ENCODE measurements at regions not wholly inside any gene's neighbourhood (a gene's known extent, or its start where the extent isn't known, plus 50 kb on each side); places are given as distances from the start of the nearest gene placed in this dataset.

DNA sequence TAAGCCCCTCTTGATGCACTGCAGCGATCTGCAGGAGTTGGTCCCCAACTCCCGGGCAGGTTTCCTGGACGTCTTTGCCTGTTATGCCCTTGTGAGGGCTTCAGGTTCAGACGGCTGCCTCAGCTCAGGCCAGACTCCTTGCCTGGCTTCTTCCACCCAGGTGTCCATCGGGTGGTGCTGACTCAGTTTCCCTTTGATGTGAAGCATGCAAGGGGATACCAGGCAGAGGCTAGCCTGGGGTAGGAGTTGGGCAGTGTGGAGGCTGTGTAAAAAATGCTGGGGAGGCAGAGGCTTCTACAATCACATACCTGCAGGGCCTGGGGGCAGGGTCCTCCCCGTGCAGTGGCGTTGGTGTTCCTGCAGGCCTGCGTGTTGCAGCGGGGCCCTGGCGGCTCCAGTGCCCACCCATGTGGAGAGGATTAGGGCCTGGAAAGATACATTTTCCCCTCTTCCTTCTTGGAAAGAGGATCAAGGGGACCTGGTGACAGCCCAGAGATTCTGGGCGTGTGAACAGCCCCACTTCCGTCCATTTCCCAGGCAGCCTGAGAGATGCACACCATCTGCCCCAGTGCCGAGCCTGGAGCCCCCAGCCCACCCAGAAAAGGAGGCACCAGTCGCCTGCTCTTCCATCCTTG lies 338.3 kb downstream of the DYSF start:
- DNase-seq (ENCODE audit: low read depth, low spot score) = no peak
- Histone ChIP-seq H3K4me3 (ENCODE audit: low read length) (no peak overlapping the region), H3K9me3 (ENCODE audit: control insufficient read depth, insufficient read depth, low read length) (no peaks in the 10 kb centered on the region), H3K27ac (ENCODE audit: low read length) (no peak overlapping the region), H3K27me3 (ENCODE audit: control insufficient read depth, insufficient read depth, low read length) (no peaks in the 10 kb centered on the region), H3K36me3 (ENCODE audit: control insufficient read depth, insufficient read depth, low read length) (no peaks in the 10 kb centered on the region), H3K4me1 (ENCODE audit: control insufficient read depth, insufficient read depth, low read length) (no peaks in the 10 kb centered on the region)
- WGBS (ENCODE audit: insufficient coverage, insufficient read length) = no CpG with 5 or more reads among the region's 14 CpGs

DNA sequence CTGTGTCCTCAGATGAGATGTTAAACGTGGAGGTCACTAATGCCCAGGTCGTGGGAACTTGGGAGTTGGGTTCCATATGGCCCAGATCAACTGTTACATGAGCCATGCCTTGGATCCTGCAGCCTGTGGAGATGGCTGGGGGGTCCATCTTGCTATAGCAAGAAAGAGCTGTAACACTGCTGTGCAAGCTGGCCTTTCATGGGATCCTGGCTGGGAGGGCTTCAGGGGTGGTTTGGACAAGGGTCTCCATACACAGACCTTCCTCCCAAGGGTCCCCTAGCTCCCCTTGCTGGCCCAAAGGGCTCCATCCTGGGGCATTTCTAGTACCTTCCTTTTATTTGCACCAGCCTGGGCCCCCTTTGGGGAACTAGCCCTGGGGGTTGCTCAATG lies 337.7 kb downstream of the DYSF start:
- no peak overlapping the region for H3K4me3 ChIP-seq (ENCODE audit: low read length)
- WGBS (ENCODE audit: insufficient coverage, insufficient read length) = no CpG with 5 or more reads among the region's 2 CpGs
- no peaks in the 10 kb centered on the region for H3K27me3 ChIP-seq (ENCODE audit: control insufficient read depth, insufficient read depth, low read length)
- H3K36me3 ChIP-seq (ENCODE audit: control insufficient read depth, insufficient read depth, low read length) = no peaks in the 10 kb centered on the region
- no peak for DNase-seq (ENCODE audit: low read depth, low spot score)
- H3K9me3 ChIP-seq (ENCODE audit: control insufficient read depth, insufficient read depth, low read length) = no peaks in the 10 kb centered on the region
- no peak overlapping the region for H3K27ac ChIP-seq (ENCODE audit: low read length)
- H3K4me1 ChIP-seq (ENCODE audit: control insufficient read depth, insufficient read depth, low read length) = no peaks in the 10 kb centered on the region

DNA sequence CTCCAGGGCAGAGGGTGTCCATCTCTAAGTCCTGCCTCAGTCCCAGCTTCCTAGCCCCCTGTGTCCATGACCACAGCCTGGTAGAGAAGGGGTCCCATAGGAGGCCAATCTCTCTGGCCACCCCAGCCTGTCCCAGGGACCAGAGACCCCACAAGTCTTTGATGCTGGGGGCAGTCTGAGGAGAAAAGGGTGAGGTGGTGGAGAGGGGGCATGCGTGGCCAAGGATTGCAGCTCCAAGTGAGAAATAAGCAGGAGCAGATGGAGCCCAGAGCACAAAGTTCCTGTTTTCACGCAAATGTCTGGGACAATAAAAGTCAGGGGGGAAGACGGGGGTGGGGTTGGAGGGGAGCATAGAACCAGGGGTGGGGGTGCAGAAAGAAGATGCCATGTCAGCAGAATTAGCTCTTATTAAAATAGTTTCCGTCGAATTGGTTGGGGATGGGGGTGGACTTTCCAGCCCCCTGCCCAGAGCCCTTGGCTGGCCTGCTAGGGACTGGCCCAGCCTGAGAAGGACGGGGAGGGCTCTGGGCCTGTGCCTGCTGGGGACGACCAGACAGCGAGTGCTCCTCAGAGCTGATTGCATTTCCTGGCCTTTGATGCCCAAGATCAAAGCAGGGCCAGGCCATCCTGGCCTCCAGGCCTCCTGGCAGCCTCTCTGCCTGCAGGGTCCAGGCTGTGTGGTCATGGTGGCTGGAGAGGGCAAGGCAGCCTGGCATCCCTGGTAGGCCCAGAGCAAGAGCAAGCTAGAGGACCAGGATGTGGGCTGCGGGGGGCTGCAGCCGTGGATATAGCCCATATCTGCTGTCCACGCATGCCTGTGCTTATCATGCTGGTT lies 337.1 kb downstream of the DYSF start:
- H3K27me3 ChIP-seq (ENCODE audit: control insufficient read depth, insufficient read depth, low read length) = no peaks in the 10 kb centered on the region
- WGBS (ENCODE audit: insufficient coverage, insufficient read length) = no CpG with 5 or more reads among the region's 11 CpGs
- no peaks in the 10 kb centered on the region for H3K4me1 ChIP-seq (ENCODE audit: control insufficient read depth, insufficient read depth, low read length)
- no peak overlapping the region for H3K4me3 ChIP-seq (ENCODE audit: low read length)
- H3K27ac ChIP-seq (ENCODE audit: low read length) = no peak overlapping the region
- H3K36me3 ChIP-seq (ENCODE audit: control insufficient read depth, insufficient read depth, low read length) = no peaks in the 10 kb centered on the region
- no peaks in the 10 kb centered on the region for H3K9me3 ChIP-seq (ENCODE audit: control insufficient read depth, insufficient read depth, low read length)
- no peak for DNase-seq (ENCODE audit: low read depth, low spot score)

DNA sequence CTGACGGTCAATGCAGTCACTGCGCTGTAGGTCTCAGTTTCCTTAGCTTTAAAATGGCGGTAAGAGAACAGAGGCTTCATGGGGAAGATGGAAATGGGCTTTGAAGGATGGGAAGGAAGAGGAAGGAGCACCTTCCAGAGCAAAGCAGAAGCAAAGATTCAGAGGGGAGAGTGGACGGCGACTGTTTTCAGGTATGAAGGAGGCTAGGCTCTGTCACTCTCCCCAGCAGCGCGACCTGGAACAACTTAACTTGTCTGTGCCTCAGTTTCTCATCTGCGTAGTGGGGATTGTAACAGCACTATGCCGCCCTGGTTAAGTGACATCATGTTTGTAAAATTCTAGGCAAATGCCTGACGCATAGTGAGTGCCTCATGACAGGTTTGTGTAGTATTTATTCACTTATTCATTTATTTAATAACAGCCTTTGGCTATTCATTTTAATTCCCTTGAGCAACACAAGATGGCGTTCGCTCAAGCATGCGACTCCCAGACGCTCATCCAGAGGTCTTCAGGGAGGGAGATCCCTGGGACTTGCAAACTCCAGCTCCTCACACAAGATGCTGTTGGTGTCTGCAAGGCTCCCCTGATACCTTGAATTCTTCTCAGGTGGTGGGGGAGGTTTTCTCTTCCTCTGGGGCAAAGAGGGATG lies 336.3 kb downstream of the DYSF start:
- no CpG with 5 or more reads among the region's 14 CpGs for WGBS (ENCODE audit: insufficient coverage, insufficient read length)
- Histone ChIP-seq H3K4me1 (ENCODE audit: control insufficient read depth, insufficient read depth, low read length) (no peaks in the 10 kb centered on the region), H3K27me3 (ENCODE audit: control insufficient read depth, insufficient read depth, low read length) (no peaks in the 10 kb centered on the region), H3K27ac (ENCODE audit: low read length) (no peak overlapping the region), H3K4me3 (ENCODE audit: low read length) (no peak overlapping the region), H3K9me3 (ENCODE audit: control insufficient read depth, insufficient read depth, low read length) (no peaks in the 10 kb centered on the region), H3K36me3 (ENCODE audit: control insufficient read depth, insufficient read depth, low read length) (no peaks in the 10 kb centered on the region)
- no peak for DNase-seq (ENCODE audit: low read depth, low spot score)

DNA sequence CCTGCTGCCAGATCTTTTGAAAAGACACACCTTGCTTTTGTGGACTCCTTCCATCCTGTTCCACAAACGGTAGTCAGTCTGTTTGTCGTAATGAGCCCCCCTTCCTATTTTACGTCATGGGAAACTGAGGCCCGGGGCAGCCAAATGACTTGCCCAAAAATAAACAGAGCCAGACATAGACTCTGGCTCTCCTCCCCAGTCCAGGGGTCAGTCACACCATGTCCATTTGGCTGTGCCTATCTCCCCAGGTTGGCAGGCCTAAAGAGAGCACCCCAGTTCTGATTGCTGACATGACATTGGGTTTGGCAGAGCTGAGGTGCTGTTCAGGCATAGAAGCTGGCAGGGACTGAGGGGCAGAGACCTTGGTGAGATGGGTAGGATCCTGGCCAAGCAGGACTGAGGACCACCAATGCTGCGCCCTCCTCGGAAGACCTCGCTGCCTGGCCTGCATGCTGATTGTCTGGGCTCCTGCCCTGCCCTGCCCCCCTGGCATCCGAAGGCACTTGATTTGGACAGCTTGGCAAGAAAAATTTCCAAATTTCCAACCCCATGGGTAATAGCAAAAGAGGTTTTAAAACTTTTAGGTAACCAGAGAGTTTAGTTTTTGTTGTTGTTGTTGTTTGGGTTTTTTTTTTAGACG lies 335.4 kb downstream of the DYSF start:
- no peaks in the 10 kb centered on the region for H3K36me3 ChIP-seq (ENCODE audit: control insufficient read depth, insufficient read depth, low read length)
- H3K9me3 ChIP-seq (ENCODE audit: control insufficient read depth, insufficient read depth, low read length) = no peaks in the 10 kb centered on the region
- no peak overlapping the region for H3K4me3 ChIP-seq (ENCODE audit: low read length)
- no peaks in the 10 kb centered on the region for H3K27me3 ChIP-seq (ENCODE audit: control insufficient read depth, insufficient read depth, low read length)
- H3K27ac ChIP-seq (ENCODE audit: low read length) = no peak overlapping the region
- no peaks in the 10 kb centered on the region for H3K4me1 ChIP-seq (ENCODE audit: control insufficient read depth, insufficient read depth, low read length)
- DNase-seq (ENCODE audit: low read depth, low spot score) = no peak
- WGBS (ENCODE audit: insufficient coverage, insufficient read length) = no CpG with 5 or more reads among the region's 9 CpGs

DNA sequence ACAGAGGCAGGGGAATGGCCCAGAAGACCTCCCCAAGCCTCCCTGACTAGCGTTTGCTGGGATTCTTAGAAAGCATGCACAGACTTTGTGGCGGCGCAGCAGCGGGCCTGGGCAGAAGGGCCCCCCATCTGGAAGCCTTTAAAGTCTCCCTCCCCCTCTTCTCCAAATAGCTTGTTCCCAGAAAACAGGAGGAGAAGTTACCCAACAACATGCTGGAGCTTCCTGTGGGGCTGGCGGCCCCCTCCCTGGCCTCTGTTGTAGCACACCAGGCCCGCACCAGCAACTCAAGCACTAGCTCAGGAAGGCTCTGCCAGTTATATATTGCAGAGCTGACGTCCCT lies 334.8 kb downstream of the DYSF start:
- no peaks in the 10 kb centered on the region for H3K4me1 ChIP-seq (ENCODE audit: control insufficient read depth, insufficient read depth, low read length)
- no peaks in the 10 kb centered on the region for H3K9me3 ChIP-seq (ENCODE audit: control insufficient read depth, insufficient read depth, low read length)
- H3K27me3 ChIP-seq (ENCODE audit: control insufficient read depth, insufficient read depth, low read length) = no peaks in the 10 kb centered on the region
- WGBS (ENCODE audit: insufficient coverage, insufficient read length) = no CpG with 5 or more reads among the region's 7 CpGs
- no peaks in the 10 kb centered on the region for H3K36me3 ChIP-seq (ENCODE audit: control insufficient read depth, insufficient read depth, low read length)
- H3K27ac ChIP-seq (ENCODE audit: low read length) = no peak overlapping the region
- no peak overlapping the region for H3K4me3 ChIP-seq (ENCODE audit: low read length)
- no peak for DNase-seq (ENCODE audit: low read depth, low spot score)

DNA sequence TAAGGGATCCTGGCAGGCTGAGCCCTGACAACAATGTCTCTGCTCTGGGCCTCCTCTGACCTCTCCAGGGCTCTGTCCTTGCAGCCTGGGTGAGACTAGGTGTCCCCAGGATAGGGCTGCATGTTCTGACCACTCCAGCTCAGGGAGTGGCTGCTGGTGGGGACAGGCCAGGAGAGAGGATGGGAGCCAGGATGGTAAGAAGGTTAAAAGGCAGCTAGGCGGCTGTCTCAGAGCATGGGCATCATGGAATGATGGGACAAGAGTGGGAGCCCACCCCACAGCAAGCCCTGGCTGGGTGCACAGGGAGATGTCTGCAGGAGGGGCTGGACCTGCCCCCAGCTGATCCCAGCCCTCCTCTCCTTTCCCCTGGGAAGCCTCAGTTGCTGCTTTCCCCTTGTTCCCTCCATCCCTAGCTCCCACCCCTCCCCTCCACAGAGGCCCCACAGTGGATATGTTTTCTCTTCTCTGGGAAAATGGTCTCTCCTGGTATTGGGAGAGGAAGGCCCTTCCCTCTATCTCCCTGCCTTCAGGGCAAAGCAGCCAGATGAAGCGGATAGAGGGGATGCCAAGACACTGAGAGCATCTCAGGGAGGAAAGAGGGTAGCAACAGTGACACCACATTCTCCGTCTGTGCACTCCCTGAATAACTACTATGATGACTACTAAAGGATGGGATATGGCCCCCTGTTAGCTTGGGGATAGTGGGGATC lies 334.3 kb downstream of the DYSF start:
- Histone ChIP-seq H3K27ac (ENCODE audit: low read length) (no peak overlapping the region), H3K4me1 (ENCODE audit: control insufficient read depth, insufficient read depth, low read length) (no peaks in the 10 kb centered on the region), H3K9me3 (ENCODE audit: control insufficient read depth, insufficient read depth, low read length) (no peaks in the 10 kb centered on the region), H3K27me3 (ENCODE audit: control insufficient read depth, insufficient read depth, low read length) (no peaks in the 10 kb centered on the region), H3K4me3 (ENCODE audit: low read length) (no peak overlapping the region), H3K36me3 (ENCODE audit: control insufficient read depth, insufficient read depth, low read length) (no peaks in the 10 kb centered on the region)
- no peak for DNase-seq (ENCODE audit: low read depth, low spot score)
- no CpG with 5 or more reads among the region's 3 CpGs for WGBS (ENCODE audit: insufficient coverage, insufficient read length)

DNA sequence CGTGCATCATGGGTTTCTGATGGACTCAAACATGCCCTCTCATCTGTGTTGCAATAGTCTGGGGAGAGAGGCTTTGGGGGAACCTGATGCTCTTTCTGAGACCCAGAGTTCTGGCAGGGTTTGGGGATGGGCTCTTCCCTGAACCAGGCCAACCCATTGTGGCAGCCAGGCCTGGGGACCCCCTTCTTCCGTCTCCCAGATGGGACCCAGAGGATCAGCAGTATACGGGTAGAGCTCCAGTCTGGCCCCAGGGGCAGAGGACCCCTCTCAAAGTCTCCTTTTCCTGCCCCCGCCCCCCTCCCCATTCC lies 333.7 kb downstream of the DYSF start:
- Histone ChIP-seq H3K9me3 (ENCODE audit: control insufficient read depth, insufficient read depth, low read length) (no peaks in the 10 kb centered on the region), H3K4me3 (ENCODE audit: low read length) (no peak overlapping the region), H3K4me1 (ENCODE audit: control insufficient read depth, insufficient read depth, low read length) (no peaks in the 10 kb centered on the region), H3K27ac (ENCODE audit: low read length) (no peak overlapping the region), H3K36me3 (ENCODE audit: control insufficient read depth, insufficient read depth, low read length) (no peaks in the 10 kb centered on the region), H3K27me3 (ENCODE audit: control insufficient read depth, insufficient read depth, low read length) (no peaks in the 10 kb centered on the region)
- no peak for DNase-seq (ENCODE audit: low read depth, low spot score)
- no CpG with 5 or more reads among the region's 4 CpGs for WGBS (ENCODE audit: insufficient coverage, insufficient read length)

DNA sequence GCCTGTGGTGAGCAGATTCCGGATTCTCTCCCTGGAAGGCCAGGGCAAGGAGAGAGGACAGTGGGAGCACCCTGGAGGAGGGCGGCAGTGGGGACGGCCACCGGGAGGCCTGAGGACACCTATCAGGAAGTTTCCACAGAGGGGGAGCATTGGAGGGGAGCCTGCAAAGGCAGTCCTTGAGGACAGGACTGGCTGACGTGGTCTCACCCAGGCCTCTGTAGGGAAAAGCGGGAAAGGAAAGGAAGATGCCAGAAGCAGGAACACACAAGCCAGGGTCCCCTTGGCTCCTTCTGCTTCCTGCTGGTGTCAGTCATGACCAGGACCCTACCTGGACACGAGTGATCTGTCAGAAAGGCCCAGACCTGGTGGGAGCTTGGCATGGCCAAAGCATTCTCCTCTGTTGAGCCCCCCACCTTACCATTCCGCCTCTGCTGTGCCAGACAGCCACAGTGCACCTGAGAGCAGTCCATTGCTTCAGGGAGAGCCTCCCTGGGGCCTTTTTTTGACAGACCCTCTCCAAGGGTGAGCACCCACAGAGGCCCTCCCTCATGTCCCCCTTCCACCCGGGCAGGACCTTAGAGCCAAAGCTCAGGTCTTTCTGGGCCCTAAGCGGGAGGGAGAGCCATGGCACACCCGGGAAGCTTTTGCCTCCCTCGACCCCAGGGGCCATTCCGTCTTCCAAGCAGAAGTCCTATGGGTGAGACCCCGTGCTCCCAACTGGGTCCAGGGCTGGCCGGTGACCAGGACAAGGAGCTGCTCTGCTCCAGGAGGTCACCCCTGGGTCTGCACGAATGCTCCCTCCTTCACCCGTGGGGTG lies 333.1 kb downstream of the DYSF start:
- no CpG with 5 or more reads among the region's 17 CpGs for WGBS (ENCODE audit: insufficient coverage, insufficient read length)
- Histone ChIP-seq H3K4me1 (ENCODE audit: control insufficient read depth, insufficient read depth, low read length) (no peaks in the 10 kb centered on the region), H3K27me3 (ENCODE audit: control insufficient read depth, insufficient read depth, low read length) (no peaks in the 10 kb centered on the region), H3K9me3 (ENCODE audit: control insufficient read depth, insufficient read depth, low read length) (no peaks in the 10 kb centered on the region), H3K27ac (ENCODE audit: low read length) (no peak overlapping the region), H3K36me3 (ENCODE audit: control insufficient read depth, insufficient read depth, low read length) (no peaks in the 10 kb centered on the region), H3K4me3 (ENCODE audit: low read length) (no peak overlapping the region)
- DNase-seq (ENCODE audit: low read depth, low spot score) = no peak

All from iPS DF 6.9 (cell line).